A673 (cell line): ENCODE measurements at regions not wholly inside any gene's neighbourhood (a gene's known extent, or its start where the extent isn't known, plus 50 kb on each side); places are given as distances from the start of the nearest gene placed in this dataset.

Experiments used
- BruUV-seq: library from RNA; stranded (reverse); fragments of 400-500 nt; replicated peaks from 2 replicates; lab custom pipeline; 2021; lab: Mats Ljungman, UMichigan
- CTCF ChIA-PET: fragments of 300-600 bp; sonication (Branson Sonifier 250); formaldehyde crosslinking; loops from one replicate; lab custom pipeline; 2022; ENCODE audit warnings: antibody characterized with exemption; lab: Charles Lee
- POLR2A ChIA-PET: fragments of 300-600 bp; sonication (Branson Sonifier 250); formaldehyde crosslinking; loops from one replicate; lab custom pipeline; 2022; ENCODE audit warnings: antibody characterized with exemption; ENCODE audit not compliant: low non-redundant PET; lab: Charles Lee
- DNase-seq: peaks from one replicate; pipeline ENCODE4 v3.0.0-alpha.2; 2015; ENCODE audit warnings: low spot score
- H3K27ac ChIP-seq: fragments of 200-600 bp; sonication (generic); 2 replicates; pipeline ENCODE4 v1.5.1; 2016; ENCODE audit warnings: mixed run types, low read depth, mild to moderate bottlenecking, mixed read lengths, antibody characterized with exemption, low read length; ENCODE audit not compliant: poor library complexity, severe bottlenecking
- H3K27me3 ChIP-seq: fragments of 200-600 bp; sonication (generic); replicated peaks from 2 replicates; pipeline ENCODE4 v1.6.1; 2017; ENCODE audit warnings: mixed run types, low read depth, mild to moderate bottlenecking, mixed read lengths, antibody characterized with exemption, low read length; ENCODE audit not compliant: insufficient read depth, poor library complexity
- H3K36me3 ChIP-seq: fragments of 200-600 bp; sonication (generic); 2 replicates; pipeline ENCODE4 v1.6.1; 2016; ENCODE audit warnings: mixed run types, mild to moderate bottlenecking, mixed read lengths, antibody characterized with exemption, low read length; ENCODE audit not compliant: insufficient read depth, poor library complexity, severe bottlenecking
- H3K4me1 ChIP-seq: fragments of 200-600 bp; sonication (generic); 2 replicates; pipeline ENCODE4 v1.6.1; 2017; ENCODE audit warnings: mixed run types, mild to moderate bottlenecking, mixed read lengths, antibody characterized with exemption, low read length; ENCODE audit not compliant: insufficient read depth, poor library complexity, severe bottlenecking
- H3K4me3 ChIP-seq: fragments of 200-600 bp; sonication (generic); 2 replicates; pipeline ENCODE4 v1.5.1; 2016; ENCODE audit warnings: low read depth, mixed run types, mild to moderate bottlenecking, mixed read lengths, low read length; ENCODE audit not compliant: poor library complexity, severe bottlenecking
- H3K9me3 ChIP-seq: fragments of 200-600 bp; sonication (generic); 2 replicates; pipeline ENCODE4 v1.6.1; 2016; ENCODE audit warnings: mixed run types, low read depth, mild to moderate bottlenecking, mixed read lengths, antibody characterized with exemption, low read length; ENCODE audit not compliant: poor library complexity, severe bottlenecking
- EZH2 ChIP-seq: fragments of 200-600 bp; sonication (generic); IDR thresholded peaks from 2 replicates; pipeline ENCODE4 v1.6.1; 2017; ENCODE audit warnings: borderline replicate concordance, low read depth, mild to moderate bottlenecking, mixed read lengths, antibody characterized with exemption, low read length; ENCODE audit not compliant: poor library complexity, severe bottlenecking
- intact Hi-C: fragments of 100-400 bp; cut with micrococcal nuclease; formaldehyde crosslinking; loops from one replicate; pipeline ENCODE4 v1.10.0; 2022; ENCODE audit not compliant: unreplicated experiment
- TF ChIP-seq, protein P1 (sequence below): fragments of 300-800, 200-600 bp; sonication (generic); conservative IDR thresholded peaks from 2 replicates; pipeline ENCODE4 v1.5.1; 2017; ENCODE audit warnings: low read depth, mild to moderate bottlenecking, antibody characterized with exemption, low read length, moderate library complexity, mixed read lengths

DNA sequence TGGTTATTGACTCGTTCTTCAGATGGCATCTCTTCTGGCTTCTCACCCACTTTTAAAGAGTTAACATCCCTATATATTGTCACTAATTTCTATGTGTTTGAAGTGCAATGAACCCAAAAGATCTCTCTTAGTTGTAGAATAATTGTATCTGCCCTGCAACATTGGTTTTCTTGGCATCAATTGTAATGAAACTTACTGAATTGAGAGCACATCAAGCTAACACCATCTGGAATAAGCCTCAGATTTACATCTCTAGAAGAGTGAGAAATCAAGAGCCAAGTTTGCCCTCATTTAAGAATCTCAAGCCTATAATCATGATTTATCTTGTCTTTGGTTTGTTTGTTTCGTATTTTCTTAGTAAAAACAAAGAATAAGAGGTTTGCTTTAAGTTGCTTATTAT, 372.6 kb upstream of the LRRC7 start:
- Histone ChIP-seq H3K9me3 (no peaks in the 10 kb centered on the region), H3K27me3 (no peaks in the 10 kb centered on the region), H3K4me3 (no peak overlapping the region), H3K4me1 (no peaks in the 10 kb centered on the region), H3K36me3 (no peaks in the 10 kb centered on the region), H3K27ac (no peak overlapping the region)
- intact Hi-C loops, result no loop called here
- BruUV-seq, result no TSS peak
- DNase-seq, result no peak
- CTCF ChIA-PET, result no interaction called here
- POLR2A ChIA-PET, result no interaction called here
- TF ChIP-seq, protein P1, sequence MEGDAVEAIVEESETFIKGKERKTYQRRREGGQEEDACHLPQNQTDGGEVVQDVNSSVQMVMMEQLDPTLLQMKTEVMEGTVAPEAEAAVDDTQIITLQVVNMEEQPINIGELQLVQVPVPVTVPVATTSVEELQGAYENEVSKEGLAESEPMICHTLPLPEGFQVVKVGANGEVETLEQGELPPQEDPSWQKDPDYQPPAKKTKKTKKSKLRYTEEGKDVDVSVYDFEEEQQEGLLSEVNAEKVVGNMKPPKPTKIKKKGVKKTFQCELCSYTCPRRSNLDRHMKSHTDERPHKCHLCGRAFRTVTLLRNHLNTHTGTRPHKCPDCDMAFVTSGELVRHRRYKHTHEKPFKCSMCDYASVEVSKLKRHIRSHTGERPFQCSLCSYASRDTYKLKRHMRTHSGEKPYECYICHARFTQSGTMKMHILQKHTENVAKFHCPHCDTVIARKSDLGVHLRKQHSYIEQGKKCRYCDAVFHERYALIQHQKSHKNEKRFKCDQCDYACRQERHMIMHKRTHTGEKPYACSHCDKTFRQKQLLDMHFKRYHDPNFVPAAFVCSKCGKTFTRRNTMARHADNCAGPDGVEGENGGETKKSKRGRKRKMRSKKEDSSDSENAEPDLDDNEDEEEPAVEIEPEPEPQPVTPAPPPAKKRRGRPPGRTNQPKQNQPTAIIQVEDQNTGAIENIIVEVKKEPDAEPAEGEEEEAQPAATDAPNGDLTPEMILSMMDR, result no peak
- no peak for TF ChIP-seq EZH2

DNA sequence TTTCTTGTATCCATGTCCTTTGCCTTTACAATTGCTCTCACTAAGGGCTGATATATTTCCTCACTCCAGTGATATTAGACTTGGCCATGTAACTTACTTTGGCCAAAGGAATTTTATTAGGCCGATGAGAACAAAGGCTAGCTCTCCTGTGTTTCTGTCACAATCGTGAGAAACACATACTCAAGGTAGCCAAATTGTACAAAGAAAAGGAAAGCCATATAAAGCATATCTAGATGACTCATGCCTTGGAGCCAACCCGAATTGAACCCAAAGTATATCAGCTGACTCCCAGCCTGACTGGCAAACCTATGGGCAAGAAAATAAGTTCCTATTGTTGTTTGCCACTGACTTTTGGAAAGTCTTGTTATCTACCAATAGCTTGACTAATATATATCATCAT, 371.7 kb upstream of the LRRC7 start:
- POLR2A ChIA-PET, result no interaction called here
- no peak for DNase-seq
- Histone ChIP-seq H3K27me3 (no peaks in the 10 kb centered on the region), H3K27ac (no peak overlapping the region), H3K36me3 (no peaks in the 10 kb centered on the region), H3K9me3 (no peaks in the 10 kb centered on the region), H3K4me1 (no peaks in the 10 kb centered on the region), H3K4me3 (no peak overlapping the region)
- TF ChIP-seq EZH2, result no peak
- TF ChIP-seq, protein P1, result no peak
- intact Hi-C loops, result no loop called here
- no TSS peak for BruUV-seq
- CTCF ChIA-PET, result no interaction called here

DNA sequence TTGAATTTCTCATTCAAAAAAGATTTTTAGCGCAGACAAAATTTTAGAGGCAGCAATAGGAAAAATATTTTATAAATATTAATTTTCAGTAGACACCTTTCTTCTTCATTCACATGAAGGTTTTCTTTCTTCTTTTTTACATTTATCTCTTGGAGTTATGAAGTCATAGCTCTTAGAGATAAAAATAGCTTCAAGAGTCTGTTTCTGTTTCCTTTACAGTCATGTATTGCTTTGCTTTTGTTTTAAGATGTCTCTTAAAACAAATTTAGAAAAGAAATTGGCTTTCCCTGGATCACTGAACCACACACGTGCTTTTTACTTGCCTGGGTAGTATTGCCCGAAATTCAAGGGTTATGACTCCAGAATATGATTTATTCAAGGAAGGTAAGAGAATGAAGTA, 369.9 kb upstream of the LRRC7 start:
- H3K9me3 ChIP-seq, result no peaks in the 10 kb centered on the region
- ChIA-PET POLR2A (no interaction called here), CTCF (no interaction called here)
- H3K4me1 ChIP-seq, result no peaks in the 10 kb centered on the region
- H3K27ac ChIP-seq, result no peak overlapping the region
- no TSS peak for BruUV-seq
- H3K4me3 ChIP-seq, result no peak overlapping the region
- DNase-seq, result no peak
- H3K36me3 ChIP-seq, result no peaks in the 10 kb centered on the region
- no peak for TF ChIP-seq EZH2
- TF ChIP-seq, protein P1, result no peak
- H3K27me3 ChIP-seq, result no peaks in the 10 kb centered on the region
- intact Hi-C loops, result no loop called here
